PC-9 (cell line): ENCODE measurements at regions not wholly inside any gene's neighbourhood (a gene's known extent, or its start where the extent isn't known, plus 50 kb on each side); places are given as distances from the start of the nearest gene placed in this dataset.

ENCODE experiments used
- BruUV-seq: library from RNA; stranded (reverse); fragments of 400-500 nt; replicated peaks from 2 replicates; lab custom pipeline; 2021; lab: Mats Ljungman, UMichigan
- CTCF ChIA-PET: fragments of 300-600 bp; sonication (Branson Sonifier 250); formaldehyde crosslinking; loops from one replicate; lab custom pipeline; 2022; ENCODE audit warnings: antibody characterized with exemption; lab: Charles Lee
- POLR2A ChIA-PET: fragments of 300-600 bp; sonication (Branson Sonifier 250); formaldehyde crosslinking; loops from one replicate; lab custom pipeline; 2022; ENCODE audit warnings: antibody characterized with exemption; ENCODE audit not compliant: unreplicated experiment; lab: Charles Lee
- DNase-seq, 2 experiments: peaks; one replicate each; pipeline versions ENCODE4 v3.0.0 to v3.0.0-alpha.2; 2015 to 2022; ENCODE audit warnings: mixed read lengths in 1 of 2
- H2AFZ ChIP-seq: fragments of 200-600 bp; sonication (generic); 2 replicates; pipeline ENCODE4 v1.8.1; 2017; ENCODE audit warnings: antibody characterized with exemption
- H3F3A ChIP-seq: fragments of 200-600 bp; sonication (generic); 2 replicates; pipeline ENCODE4 v1.8.1; 2017; ENCODE audit warnings: antibody characterized with exemption, mild to moderate bottlenecking, low read depth; ENCODE audit not compliant: insufficient read depth
- H3K27ac ChIP-seq: fragments of 200-600 bp; sonication (generic); 2 replicates; pipeline ENCODE4 v1.6.1; 2016; ENCODE audit warnings: mixed run types
- H3K27me3 ChIP-seq: fragments of 200-600 bp; sonication (generic); 2 replicates; pipeline ENCODE4 v1.6.1; 2016; ENCODE audit warnings: low read depth, mixed run types; ENCODE audit not compliant: insufficient read depth
- H3K36me3 ChIP-seq: fragments of 200-600 bp; sonication (generic); 2 replicates; pipeline ENCODE4 v1.6.1; 2016; ENCODE audit warnings: low read depth, mixed run types
- H3K4me1 ChIP-seq: fragments of 200-600 bp; sonication (generic); replicated peaks from 2 replicates; pipeline ENCODE4 v1.6.1; 2016; ENCODE audit warnings: mixed run types; ENCODE audit not compliant: insufficient read depth
- H3K4me2 ChIP-seq: fragments of 200-600 bp; sonication (generic); 2 replicates; pipeline ENCODE4 v1.6.1; 2017; ENCODE audit warnings: mixed run types
- H3K4me3 ChIP-seq: fragments of 200-600 bp; sonication (generic); 2 replicates; pipeline ENCODE4 v1.6.1; 2016; ENCODE audit warnings: mixed run types
- H3K79me2 ChIP-seq: fragments of 200-600 bp; sonication (generic); 2 replicates; pipeline ENCODE4 v1.6.1; 2017; ENCODE audit warnings: low read depth, mixed run types
- H3K9me2 ChIP-seq: fragments of 200-600 bp; sonication (generic); 2 replicates; pipeline ENCODE4 v1.8.1; 2017; ENCODE audit warnings: mild to moderate bottlenecking; ENCODE audit not compliant: insufficient read depth
- H3K9me3 ChIP-seq: fragments of 200-600 bp; sonication (generic); 2 replicates; pipeline ENCODE4 v1.8.1; 2016; ENCODE audit warnings: low read depth; ENCODE audit not compliant: insufficient read depth
- H4K20me1 ChIP-seq: fragments of 200-600 bp; sonication (generic); 2 replicates; pipeline ENCODE4 v1.8.1; 2017; ENCODE audit not compliant: insufficient read depth
- EZH2 ChIP-seq: fragments of 200-600 bp; sonication (generic); IDR thresholded peaks from 2 replicates; pipeline ENCODE4 v1.8.0; 2017; ENCODE audit warnings: antibody characterized with exemption, low read depth
- intact Hi-C: fragments of 100-400 bp; cut with micrococcal nuclease; formaldehyde crosslinking; loops from one replicate; pipeline ENCODE4 v1.10.0; 2022; ENCODE audit not compliant: unreplicated experiment
- TF ChIP-seq, protein P1 (sequence below): fragments of 200-600 bp; sonication (generic); conservative IDR thresholded peaks from 2 replicates; pipeline ENCODE4 v1.6.1; 2017; ENCODE audit warnings: mixed run types, antibody characterized with exemption, mild to moderate bottlenecking, moderate library complexity

DNA sequence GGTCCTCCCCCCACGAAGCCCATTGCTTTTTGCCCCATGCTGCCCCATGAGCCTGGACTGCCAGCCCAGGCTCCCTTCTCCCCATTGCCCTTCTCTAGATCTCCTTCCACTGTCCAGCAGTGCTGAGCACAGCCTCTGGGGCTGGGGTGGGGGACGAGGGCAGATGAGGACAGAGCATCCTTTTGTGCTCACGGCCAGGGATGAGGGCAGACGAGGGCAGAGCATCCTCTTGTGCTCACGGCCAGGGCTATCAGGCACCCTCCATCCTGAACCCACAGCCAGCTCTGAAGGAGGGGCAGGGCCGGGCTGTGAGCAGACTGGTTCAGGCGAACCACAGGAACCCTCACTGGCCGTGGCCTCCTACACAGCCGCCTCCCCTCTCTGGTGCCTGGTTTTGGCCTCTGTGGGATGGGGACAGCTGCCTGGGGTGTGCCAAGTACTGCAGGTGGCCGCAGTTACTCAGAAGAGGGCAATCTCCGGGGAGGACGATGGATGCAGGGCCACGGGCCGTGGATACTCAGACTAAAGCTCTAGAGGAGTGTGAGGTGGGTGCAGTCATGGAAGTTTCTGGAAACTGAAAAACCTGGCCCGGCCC, 1258.8 kb downstream of the BRD1 start:
- Histone ChIP-seq H3K4me1 (no peaks in the 10 kb centered on the region), H3K36me3 (no peaks in the 10 kb centered on the region), H3K4me2 (no peak overlapping the region), H3K9me3 (no peaks in the 10 kb centered on the region), H3F3A (no peaks in the 10 kb centered on the region), H3K27ac (no peak overlapping the region), H3K9me2 (no peaks in the 10 kb centered on the region), H2AFZ (no peak overlapping the region), H4K20me1 (0 out of 2 replicates have a peak, but pooled peaks cover 4% of the 10 kb centered on the region), H3K27me3 (peaks cover 73% of the 10 kb centered on the region), H3K79me2 (no peaks in the 10 kb centered on the region), H3K4me3 (no peak overlapping the region)
- CTCF ChIA-PET, result no interaction called here
- BruUV-seq, result no TSS peak
- POLR2A ChIA-PET, result no interaction called here
- no peak for DNase-seq
- TF ChIP-seq, protein P1, sequence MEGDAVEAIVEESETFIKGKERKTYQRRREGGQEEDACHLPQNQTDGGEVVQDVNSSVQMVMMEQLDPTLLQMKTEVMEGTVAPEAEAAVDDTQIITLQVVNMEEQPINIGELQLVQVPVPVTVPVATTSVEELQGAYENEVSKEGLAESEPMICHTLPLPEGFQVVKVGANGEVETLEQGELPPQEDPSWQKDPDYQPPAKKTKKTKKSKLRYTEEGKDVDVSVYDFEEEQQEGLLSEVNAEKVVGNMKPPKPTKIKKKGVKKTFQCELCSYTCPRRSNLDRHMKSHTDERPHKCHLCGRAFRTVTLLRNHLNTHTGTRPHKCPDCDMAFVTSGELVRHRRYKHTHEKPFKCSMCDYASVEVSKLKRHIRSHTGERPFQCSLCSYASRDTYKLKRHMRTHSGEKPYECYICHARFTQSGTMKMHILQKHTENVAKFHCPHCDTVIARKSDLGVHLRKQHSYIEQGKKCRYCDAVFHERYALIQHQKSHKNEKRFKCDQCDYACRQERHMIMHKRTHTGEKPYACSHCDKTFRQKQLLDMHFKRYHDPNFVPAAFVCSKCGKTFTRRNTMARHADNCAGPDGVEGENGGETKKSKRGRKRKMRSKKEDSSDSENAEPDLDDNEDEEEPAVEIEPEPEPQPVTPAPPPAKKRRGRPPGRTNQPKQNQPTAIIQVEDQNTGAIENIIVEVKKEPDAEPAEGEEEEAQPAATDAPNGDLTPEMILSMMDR, result no peak
- no peak for TF ChIP-seq EZH2
- intact Hi-C loops, result no loop called here

GRCh38 chr22:48567213-48567975, 1260.3 kb downstream of the BRD1 start:
- H4K20me1 ChIP-seq, result 0 out of 2 replicates have a peak, but pooled peaks cover 4% of the 10 kb centered on the region
- H2AFZ ChIP-seq, result no peak overlapping the region
- no peaks in the 10 kb centered on the region for H3K9me3 ChIP-seq
- H3K4me3 ChIP-seq, result no peak overlapping the region
- H3K4me1 ChIP-seq, result no peaks in the 10 kb centered on the region
- H3K9me2 ChIP-seq, result no peaks in the 10 kb centered on the region
- intact Hi-C loops, result no loop called here
- TF ChIP-seq EZH2, result no peak
- TF ChIP-seq, protein P1, result no peak
- peaks cover 83% of the 10 kb centered on the region for H3K27me3 ChIP-seq
- H3K36me3 ChIP-seq, result no peaks in the 10 kb centered on the region
- no peaks in the 10 kb centered on the region for H3F3A ChIP-seq
- ChIA-PET POLR2A (no interaction called here), CTCF (no interaction called here)
- BruUV-seq, result no TSS peak
- no peaks in the 10 kb centered on the region for H3K79me2 ChIP-seq
- no peak overlapping the region for H3K27ac ChIP-seq
- no peak for DNase-seq
- H3K4me2 ChIP-seq, result no peak overlapping the region

- no peak overlapping the region for H2AFZ ChIP-seq
- no peaks in the 10 kb centered on the region for H3F3A ChIP-seq
- no peaks in the 10 kb centered on the region for H3K9me2 ChIP-seq
- no peak for TF ChIP-seq EZH2
- TF ChIP-seq, protein P1, result no peak
- intact Hi-C loops, result no loop called here
- no peaks in the 10 kb centered on the region for H3K4me1 ChIP-seq
- peaks cover 89% of the 10 kb centered on the region for H3K27me3 ChIP-seq
- H3K79me2 ChIP-seq, result no peaks in the 10 kb centered on the region
- no peak overlapping the region for H3K4me2 ChIP-seq
- H3K9me3 ChIP-seq, result no peaks in the 10 kb centered on the region
- POLR2A ChIA-PET, result no interaction called here
- no peak for DNase-seq
- 0 out of 2 replicates have a peak, but pooled peaks cover 4% of the 10 kb centered on the region for H4K20me1 ChIP-seq
- CTCF ChIA-PET, result no interaction called here
- no peak overlapping the region for H3K27ac ChIP-seq
- BruUV-seq, result no TSS peak
- no peaks in the 10 kb centered on the region for H3K36me3 ChIP-seq
- H3K4me3 ChIP-seq, result no peak overlapping the region
These were observed 1260.9 kb downstream of the BRD1 start for GRCh38 chr22:48566741-48567140.
